ENCODE measurements at regions not wholly inside any gene's neighbourhood (a gene's known extent, or its start where the extent isn't known, plus 50 kb on each side); places are given as distances from the start of the nearest gene placed in this dataset.

DNA sequence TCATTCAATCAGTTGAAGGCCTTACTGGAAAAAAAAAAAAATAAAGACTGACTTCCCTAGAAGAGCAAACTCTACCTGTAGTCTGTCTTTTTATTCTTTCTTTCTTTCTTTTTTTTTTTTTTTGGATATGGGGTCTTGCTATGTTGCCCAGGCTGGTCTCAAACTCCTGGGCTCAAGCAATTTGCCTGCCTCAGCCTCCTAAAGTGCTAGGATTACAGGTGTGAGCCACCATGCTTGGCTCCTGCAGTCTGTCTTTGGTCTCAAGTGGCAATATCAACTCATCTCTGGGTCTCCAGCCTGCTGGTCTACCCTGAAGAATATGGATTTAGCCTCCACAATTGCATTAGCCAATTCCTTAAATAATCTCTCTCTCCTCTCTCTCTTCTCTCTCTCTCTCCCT lies 167.7 kb upstream of the P2RY1 start:
- Histone ChIP-seq H3K27ac (ENCODE audit: extremely low read depth, low read depth, low read length) (no peak overlapping the region), H4K20me1 (replicated peaks; ENCODE audit: control insufficient read depth, insufficient read depth, low read length) (no peaks in the 10 kb centered on the region), H3K9me3 (replicated peaks; ENCODE audit: control insufficient read depth, insufficient read depth, low read depth, low read length) (no peaks in the 10 kb centered on the region), H3K9me1 (ENCODE audit: control insufficient read depth, insufficient read depth, low read length) (no peaks in the 10 kb centered on the region), H3K4me3 (no peak overlapping the region), H3K9ac (ENCODE audit: insufficient read depth in 1 of 2, low read depth in 2 of 2, low read length in 2 of 2) (no peak overlapping the region), H3K27me3 (ENCODE audit: control insufficient read depth in 2 of 2, insufficient read depth in 2 of 2, low read length in 2 of 2) (no peaks in the 10 kb centered on the region), H2AFZ (ENCODE audit: low read depth, low read length) (no peak overlapping the region), H3K36me3 (ENCODE audit: control insufficient read depth, insufficient read depth, low read length) (no peaks in the 10 kb centered on the region), H3K4me1 (replicated peaks in 1 of 2; ENCODE audit: control insufficient read depth in 2 of 2, insufficient read depth in 2 of 2, low read length in 2 of 2) (peaks cover 0 to 6% of the 10 kb centered on the region in 2 experiments; a peak in 1 of 5 replicates), H3K4me2 (ENCODE audit: insufficient read depth, low read length) (no peak overlapping the region), H3K79me2 (ENCODE audit: control insufficient read depth, insufficient read depth, low read length) (no peaks in the 10 kb centered on the region)
- POLR2A ChIA-PET, result interaction anchor here (1.5 kb wide), 1 partner anchor 9 kb away, joined by 3 read pairs; no protein-coding TSS in a partner anchor
- BruUV-seq (replicated peaks), result no TSS peak
- CTCF ChIA-PET (ENCODE audit: low intra/inter-chr PET ratio), result no interaction called here
- FAIRE-seq (no peak), DNase-seq (ENCODE audit: extremely low read depth in 1 of 4, low spot score in 3 of 4) (no peak), ATAC-seq (no peak)
- intact Hi-C loops (cut with micrococcal nuclease) (no loop called here), in situ Hi-C loops (cut with MboI) (no loop called here)
- TF ChIP-seq NFE2L1 (tag; IDR thresholded peaks at IDR 0.05; ENCODE audit: borderline replicate concordance, low read depth) (no peak), ZNF121 (CRISPR knock-in tag; conservative IDR thresholded peaks at IDR 0.05) (peak; percentile 88), RBM25 (IDR thresholded peaks at IDR 0.05; ENCODE audit: low read depth, low read length, severe bottlenecking) (peak; percentile 32), HDAC3 (IDR thresholded peaks at IDR 0.05; ENCODE audit: borderline replicate concordance, partially characterized antibody) (no peak), ZNF79 (CRISPR knock-in tag; IDR thresholded peaks at IDR 0.05; ENCODE audit: low read depth) (no peak), SP1 (CRISPR knock-in tag; IDR thresholded peaks at IDR 0.05) (no peak), TFAM (CRISPR knock-in tag; conservative IDR thresholded peaks at IDR 0.05) (no peak), ZNF324 (CRISPR knock-in tag; IDR thresholded peaks at IDR 0.05) (no peak)

Data from K562 (cell line).